ENCODE measurements at regions not wholly inside any gene's neighbourhood (a gene's known extent, or its start where the extent isn't known, plus 50 kb on each side); places are given as distances from the start of the nearest gene placed in this dataset.
"Not testable (repeated sequence)": the region's sequence is repeated elsewhere in the genome, so short reads cannot be mapped to it uniquely, and the experiment has no call there.

DNA sequence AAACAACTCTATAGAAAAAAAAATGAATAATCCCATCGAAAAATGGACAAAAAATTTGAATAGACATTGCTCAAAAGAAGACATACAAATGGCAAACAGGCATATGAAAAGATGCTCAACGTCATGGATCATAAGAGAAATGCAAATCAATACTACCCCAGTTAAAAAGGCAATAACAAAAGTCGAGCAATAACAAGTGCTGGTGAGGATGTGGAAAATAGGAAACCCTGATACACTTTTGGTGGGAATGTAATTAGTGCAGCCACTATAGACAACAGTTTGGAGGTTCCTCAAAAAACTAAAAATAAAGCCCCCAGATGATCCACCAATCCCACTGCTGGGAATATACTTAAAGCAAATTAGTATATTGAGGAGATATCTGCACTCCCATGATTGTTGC lies 701.5 kb downstream of the NUP35 start:
- H3K79me2 ChIP-seq (ENCODE audit: control insufficient read depth, insufficient read depth, low read length, unreplicated experiment), result no peaks in the 10 kb centered on the region
- H3K36me3 ChIP-seq (ENCODE audit: insufficient read depth, low read length), result no peaks in the 10 kb centered on the region
- H3K27me3 ChIP-seq (ENCODE audit: insufficient read depth, low read length), result no peaks in the 10 kb centered on the region
- no peak overlapping the region for H3K27ac ChIP-seq (ENCODE audit: low read depth, low read length)
- H3K4me1 ChIP-seq (ENCODE audit: control insufficient read depth, insufficient read depth, low read length, unreplicated experiment), result no peaks in the 10 kb centered on the region
- no peak overlapping the region for H3K4me3 ChIP-seq (ENCODE audit: low read depth, low read length)
- no peak overlapping the region for H2AFZ ChIP-seq (ENCODE audit: low read length, unreplicated experiment)

DNA sequence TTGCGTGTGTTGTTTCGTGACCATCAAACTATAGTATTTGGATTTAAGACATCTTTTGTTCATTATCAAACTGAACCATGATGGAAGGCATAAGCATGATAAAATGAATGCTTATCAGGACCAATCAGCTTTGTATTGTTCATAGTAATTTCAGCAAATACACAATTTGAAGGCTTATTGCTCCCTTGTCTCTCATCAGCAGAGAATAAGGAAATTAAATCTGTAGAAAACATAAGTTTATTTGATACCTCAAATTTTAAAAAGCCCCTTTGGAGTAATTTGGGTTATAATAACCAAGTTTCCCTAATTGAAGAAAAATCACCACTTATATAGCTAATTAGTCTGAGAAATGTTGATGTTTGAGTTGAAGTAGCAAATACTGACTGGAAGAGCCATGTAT lies 705.7 kb downstream of the NUP35 start:
- Histone ChIP-seq H3K27me3 (ENCODE audit: insufficient read depth, low read length) (no peaks in the 10 kb centered on the region), H3K4me1 (ENCODE audit: control insufficient read depth, insufficient read depth, low read length, unreplicated experiment) (no peaks in the 10 kb centered on the region), H3K27ac (ENCODE audit: low read depth, low read length) (no peak overlapping the region), H2AFZ (ENCODE audit: low read length, unreplicated experiment) (no peak overlapping the region), H3K79me2 (ENCODE audit: control insufficient read depth, insufficient read depth, low read length, unreplicated experiment) (no peaks in the 10 kb centered on the region), H3K4me3 (ENCODE audit: low read depth, low read length) (no peak overlapping the region), H3K36me3 (ENCODE audit: insufficient read depth, low read length) (no peaks in the 10 kb centered on the region)

DNA sequence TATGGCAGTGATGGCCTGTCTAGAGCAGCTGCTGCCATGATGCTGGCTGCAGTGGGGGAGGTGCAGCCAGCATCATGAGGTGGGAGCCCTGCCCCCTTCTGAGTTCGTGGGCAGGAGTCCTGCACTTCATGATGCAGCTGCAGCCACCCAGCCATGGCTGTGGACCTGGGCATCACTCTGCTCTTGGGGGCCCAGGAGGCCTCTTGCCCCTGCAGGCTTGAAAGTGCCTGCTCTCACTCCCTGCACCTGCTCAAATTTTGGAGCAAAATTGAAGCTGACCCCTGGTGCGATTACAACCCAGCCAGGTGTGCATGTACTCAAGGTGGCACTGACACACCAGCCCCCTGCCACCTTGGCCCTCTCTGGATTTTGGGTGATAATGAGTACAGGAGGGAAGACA lies 712.9 kb downstream of the NUP35 start:
- no peaks in the 10 kb centered on the region for H3K27me3 ChIP-seq (ENCODE audit: insufficient read depth, low read length)
- H3K36me3 ChIP-seq (ENCODE audit: insufficient read depth, low read length), result no peaks in the 10 kb centered on the region
- no peak overlapping the region for H3K27ac ChIP-seq (ENCODE audit: low read depth, low read length)
- no peaks in the 10 kb centered on the region for H3K4me1 ChIP-seq (ENCODE audit: control insufficient read depth, insufficient read depth, low read length, unreplicated experiment)
- H3K79me2 ChIP-seq (ENCODE audit: control insufficient read depth, insufficient read depth, low read length, unreplicated experiment), result no peaks in the 10 kb centered on the region
- H3K4me3 ChIP-seq (ENCODE audit: low read depth, low read length), result no peak overlapping the region
- no peak overlapping the region for H2AFZ ChIP-seq (ENCODE audit: low read length, unreplicated experiment)

GRCh38 chr2:183838295-183838694 lies 714.1 kb downstream of the NUP35 start:
- no peak overlapping the region for H3K27ac ChIP-seq (ENCODE audit: low read depth, low read length)

GRCh38 chr2:183840061-183840584 lies 715.9 kb downstream of the NUP35 start:
- H3K79me2 ChIP-seq (ENCODE audit: control insufficient read depth, insufficient read depth, low read length, unreplicated experiment), result no peaks in the 10 kb centered on the region

More at GRCh38 chr2:183838295-183838694, 714.1 kb downstream of the NUP35 start:
- H3K27me3 ChIP-seq (ENCODE audit: insufficient read depth, low read length), result no peaks in the 10 kb centered on the region
- no peak overlapping the region for H2AFZ ChIP-seq (ENCODE audit: low read length, unreplicated experiment)
- no peaks in the 10 kb centered on the region for H3K79me2 ChIP-seq (ENCODE audit: control insufficient read depth, insufficient read depth, low read length, unreplicated experiment)
- H3K4me3 ChIP-seq (ENCODE audit: low read depth, low read length), result no peak overlapping the region
- H3K36me3 ChIP-seq (ENCODE audit: insufficient read depth, low read length), result no peaks in the 10 kb centered on the region
- no peaks in the 10 kb centered on the region for H3K4me1 ChIP-seq (ENCODE audit: control insufficient read depth, insufficient read depth, low read length, unreplicated experiment)

GRCh38 chr2:183849826-183850225 lies 725.6 kb downstream of the NUP35 start:
- H3K36me3 ChIP-seq (ENCODE audit: insufficient read depth, low read length); H2AFZ ChIP-seq (ENCODE audit: low read length, unreplicated experiment); H3K4me1 ChIP-seq (ENCODE audit: control insufficient read depth, insufficient read depth, low read length, unreplicated experiment); H3K4me3 ChIP-seq (ENCODE audit: low read depth, low read length); H3K27me3 ChIP-seq (ENCODE audit: insufficient read depth, low read length); H3K27ac ChIP-seq (ENCODE audit: low read depth, low read length); H3K79me2 ChIP-seq (ENCODE audit: control insufficient read depth, insufficient read depth, low read length, unreplicated experiment): not testable (repeated sequence)

More at GRCh38 chr2:183840061-183840584, 715.9 kb downstream of the NUP35 start:
- Histone ChIP-seq H3K27ac (ENCODE audit: low read depth, low read length) (no peak overlapping the region), H3K36me3 (ENCODE audit: insufficient read depth, low read length) (no peaks in the 10 kb centered on the region), H3K27me3 (ENCODE audit: insufficient read depth, low read length) (no peaks in the 10 kb centered on the region), H3K4me1 (ENCODE audit: control insufficient read depth, insufficient read depth, low read length, unreplicated experiment) (no peaks in the 10 kb centered on the region), H3K4me3 (ENCODE audit: low read depth, low read length) (no peak overlapping the region), H2AFZ (ENCODE audit: low read length, unreplicated experiment) (no peak overlapping the region)

DNA sequence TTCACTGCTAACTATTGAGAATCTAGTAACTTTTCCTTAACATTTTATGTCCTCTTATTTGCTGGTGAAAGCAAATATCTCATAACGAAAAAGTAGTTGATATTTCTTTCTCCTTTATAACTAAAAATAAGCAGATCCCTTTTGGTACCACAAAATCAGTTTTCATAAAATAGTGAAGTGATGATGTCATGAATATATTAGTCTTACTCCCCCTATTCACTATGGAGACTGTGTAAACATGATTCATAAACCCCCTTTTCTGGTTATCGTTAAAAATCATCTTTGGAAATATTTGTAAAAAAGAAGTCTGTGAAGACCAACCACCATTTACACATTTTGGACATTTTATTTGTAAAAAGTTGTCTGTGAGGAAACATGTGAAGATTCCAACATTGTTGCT lies 734.9 kb downstream of the NUP35 start:
- H3K79me2 ChIP-seq (ENCODE audit: control insufficient read depth, insufficient read depth, low read length, unreplicated experiment), result no peaks in the 10 kb centered on the region
- no peak overlapping the region for H2AFZ ChIP-seq (ENCODE audit: low read length, unreplicated experiment)
- H3K36me3 ChIP-seq (ENCODE audit: insufficient read depth, low read length), result no peaks in the 10 kb centered on the region
- no peaks in the 10 kb centered on the region for H3K27me3 ChIP-seq (ENCODE audit: insufficient read depth, low read length)
- H3K4me3 ChIP-seq (ENCODE audit: low read depth, low read length), result no peak overlapping the region
- no peaks in the 10 kb centered on the region for H3K4me1 ChIP-seq (ENCODE audit: control insufficient read depth, insufficient read depth, low read length, unreplicated experiment)
- H3K27ac ChIP-seq (ENCODE audit: low read depth, low read length), result no peak overlapping the region

- H3K4me1 ChIP-seq (ENCODE audit: control insufficient read depth, insufficient read depth, low read length, unreplicated experiment), result no peaks in the 10 kb centered on the region
- H3K27ac ChIP-seq (ENCODE audit: low read depth, low read length), result no peak overlapping the region
- no peaks in the 10 kb centered on the region for H3K79me2 ChIP-seq (ENCODE audit: control insufficient read depth, insufficient read depth, low read length, unreplicated experiment)
- H3K36me3 ChIP-seq (ENCODE audit: insufficient read depth, low read length), result no peaks in the 10 kb centered on the region
- H3K4me3 ChIP-seq (ENCODE audit: low read depth, low read length), result no peak overlapping the region
- H3K27me3 ChIP-seq (ENCODE audit: insufficient read depth, low read length), result no peaks in the 10 kb centered on the region
- no peak overlapping the region for H2AFZ ChIP-seq (ENCODE audit: low read length, unreplicated experiment)
These were observed 731.7 kb upstream of the ZNF804A start for GRCh38 chr2:183866666-183867065.

GRCh38 chr2:183867206-183867605 lies 731.1 kb upstream of the ZNF804A start:
- Histone ChIP-seq H3K36me3 (ENCODE audit: insufficient read depth, low read length) (no peaks in the 10 kb centered on the region), H3K27ac (ENCODE audit: low read depth, low read length) (no peak overlapping the region), H3K4me3 (ENCODE audit: low read depth, low read length) (no peak overlapping the region), H3K4me1 (ENCODE audit: control insufficient read depth, insufficient read depth, low read length, unreplicated experiment) (no peaks in the 10 kb centered on the region), H3K27me3 (ENCODE audit: insufficient read depth, low read length) (no peaks in the 10 kb centered on the region), H3K79me2 (ENCODE audit: control insufficient read depth, insufficient read depth, low read length, unreplicated experiment) (no peaks in the 10 kb centered on the region), H2AFZ (ENCODE audit: low read length, unreplicated experiment) (no peak overlapping the region)

DNA sequence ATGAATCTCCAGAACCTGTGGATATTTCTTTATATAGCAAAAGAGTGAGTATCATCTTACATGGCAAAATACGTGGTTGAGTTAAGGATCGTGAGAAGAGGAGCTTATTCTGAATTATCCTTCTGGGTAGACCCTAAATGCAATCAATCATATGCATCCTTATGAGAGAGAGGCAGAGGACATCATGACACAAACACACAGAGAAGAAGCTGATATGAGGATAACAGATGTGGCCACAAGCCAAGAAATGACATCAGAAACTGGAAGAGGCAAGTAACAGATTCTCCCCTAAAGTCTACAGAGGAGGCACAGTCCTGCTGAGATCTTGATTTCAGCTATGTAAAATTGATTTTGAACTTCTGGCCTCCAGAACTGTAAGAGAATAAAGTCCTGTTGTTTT lies 730.2 kb upstream of the ZNF804A start:
- Histone ChIP-seq H3K4me3 (ENCODE audit: low read depth, low read length) (no peak overlapping the region), H3K27me3 (ENCODE audit: insufficient read depth, low read length) (no peaks in the 10 kb centered on the region), H3K4me1 (ENCODE audit: control insufficient read depth, insufficient read depth, low read length, unreplicated experiment) (no peaks in the 10 kb centered on the region), H3K79me2 (ENCODE audit: control insufficient read depth, insufficient read depth, low read length, unreplicated experiment) (no peaks in the 10 kb centered on the region), H3K36me3 (ENCODE audit: insufficient read depth, low read length) (no peaks in the 10 kb centered on the region), H2AFZ (ENCODE audit: low read length, unreplicated experiment) (no peak overlapping the region), H3K27ac (ENCODE audit: low read depth, low read length) (no peak overlapping the region)

DNA sequence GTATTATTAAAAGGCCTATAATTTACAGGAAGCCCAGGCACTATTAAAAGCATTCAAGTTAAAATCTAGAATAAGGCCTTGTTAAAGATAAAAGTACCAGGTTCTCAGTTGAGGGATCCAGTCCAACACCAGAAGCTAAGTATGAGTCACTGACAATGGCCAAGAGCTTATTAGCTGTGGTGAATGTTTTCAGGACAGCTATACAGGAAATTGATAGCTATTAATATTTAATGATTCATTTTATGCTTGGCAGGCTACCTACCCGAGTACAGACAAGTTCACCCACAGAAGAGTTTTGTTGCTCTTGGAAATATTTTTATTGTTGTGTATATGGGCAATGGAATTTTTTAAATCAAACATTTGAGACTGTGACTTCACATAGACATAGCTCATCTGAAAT lies 729.6 kb upstream of the ZNF804A start:
- Histone ChIP-seq H2AFZ (ENCODE audit: low read length, unreplicated experiment) (no peak overlapping the region), H3K4me1 (ENCODE audit: control insufficient read depth, insufficient read depth, low read length, unreplicated experiment) (no peaks in the 10 kb centered on the region), H3K79me2 (ENCODE audit: control insufficient read depth, insufficient read depth, low read length, unreplicated experiment) (no peaks in the 10 kb centered on the region), H3K27me3 (ENCODE audit: insufficient read depth, low read length) (no peaks in the 10 kb centered on the region), H3K36me3 (ENCODE audit: insufficient read depth, low read length) (no peaks in the 10 kb centered on the region), H3K27ac (ENCODE audit: low read depth, low read length) (no peak overlapping the region), H3K4me3 (ENCODE audit: low read depth, low read length) (no peak overlapping the region)

Measured in ACC112 (cell line).